ENCODE measurements at regions not wholly inside any gene's neighbourhood (a gene's known extent, or its start where the extent isn't known, plus 50 kb on each side); places are given as distances from the start of the nearest gene placed in this dataset.

DNA sequence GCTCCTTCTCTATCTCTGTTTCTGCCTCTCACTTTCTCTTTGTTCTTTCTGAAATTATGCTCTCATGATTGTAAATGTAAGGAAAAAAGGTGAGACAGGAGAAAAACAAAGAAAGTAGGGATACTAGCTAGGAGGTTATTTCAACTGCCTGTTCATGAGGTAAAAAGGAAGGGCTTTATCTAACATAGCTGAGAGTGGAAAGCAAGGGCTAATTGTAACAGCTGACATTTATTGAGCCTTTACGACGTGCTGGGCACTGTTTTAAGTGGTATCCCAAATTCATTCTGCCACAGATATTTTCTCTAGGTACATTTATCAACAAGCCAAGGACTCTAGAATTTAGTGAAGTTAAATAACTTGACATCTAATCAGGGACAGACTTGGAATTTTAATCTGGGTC, 133.1 kb upstream of the GNPDA2 start:
- no peaks in the 10 kb centered on the region for H3K9me3 ChIP-seq
- no peaks in the 10 kb centered on the region for H3K4me1 ChIP-seq
- H3K36me3 ChIP-seq, result no peaks in the 10 kb centered on the region
- TF ChIP-seq POLR2A (IDR thresholded peaks at IDR 0.05), result no peak
- TF ChIP-seq, protein P1, sequence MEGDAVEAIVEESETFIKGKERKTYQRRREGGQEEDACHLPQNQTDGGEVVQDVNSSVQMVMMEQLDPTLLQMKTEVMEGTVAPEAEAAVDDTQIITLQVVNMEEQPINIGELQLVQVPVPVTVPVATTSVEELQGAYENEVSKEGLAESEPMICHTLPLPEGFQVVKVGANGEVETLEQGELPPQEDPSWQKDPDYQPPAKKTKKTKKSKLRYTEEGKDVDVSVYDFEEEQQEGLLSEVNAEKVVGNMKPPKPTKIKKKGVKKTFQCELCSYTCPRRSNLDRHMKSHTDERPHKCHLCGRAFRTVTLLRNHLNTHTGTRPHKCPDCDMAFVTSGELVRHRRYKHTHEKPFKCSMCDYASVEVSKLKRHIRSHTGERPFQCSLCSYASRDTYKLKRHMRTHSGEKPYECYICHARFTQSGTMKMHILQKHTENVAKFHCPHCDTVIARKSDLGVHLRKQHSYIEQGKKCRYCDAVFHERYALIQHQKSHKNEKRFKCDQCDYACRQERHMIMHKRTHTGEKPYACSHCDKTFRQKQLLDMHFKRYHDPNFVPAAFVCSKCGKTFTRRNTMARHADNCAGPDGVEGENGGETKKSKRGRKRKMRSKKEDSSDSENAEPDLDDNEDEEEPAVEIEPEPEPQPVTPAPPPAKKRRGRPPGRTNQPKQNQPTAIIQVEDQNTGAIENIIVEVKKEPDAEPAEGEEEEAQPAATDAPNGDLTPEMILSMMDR (IDR thresholded peaks at IDR 0.05), result no peak
- H3K27me3 ChIP-seq, result no peaks in the 10 kb centered on the region
- no peak for DNase-seq
- no peak overlapping the region for H3K27ac ChIP-seq
- no peak for ATAC-seq
- WGBS (ENCODE audit: insufficient coverage, low coverage, low lambda C conversion rate, missing lambda C conversion rate), result 40% methylated on average over 2 of the region's 2 CpGs
- intact Hi-C loops (cut with DNase I), result no loop called here
- no peak overlapping the region for H3K4me3 ChIP-seq

DNA sequence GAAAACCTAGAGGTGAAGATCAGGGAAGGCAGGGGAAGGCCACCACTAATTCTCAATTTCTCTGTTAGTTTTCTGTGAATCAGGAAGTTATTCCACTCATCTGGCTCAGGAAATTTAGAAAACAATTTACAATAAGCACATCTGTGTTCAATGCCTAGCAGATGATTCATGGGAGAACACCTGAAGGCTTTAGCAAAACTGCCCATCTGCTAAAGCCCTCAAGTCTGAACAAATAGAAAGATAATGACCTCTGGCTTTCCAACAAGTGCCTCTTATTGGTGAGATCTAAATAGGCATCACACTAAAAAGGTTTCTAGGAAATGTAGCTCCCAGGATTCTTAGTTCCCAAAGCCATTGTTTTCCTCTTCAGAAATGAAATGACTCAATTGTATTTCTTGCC, 122.1 kb upstream of the GNPDA2 start:
- no peak for ATAC-seq

DNA sequence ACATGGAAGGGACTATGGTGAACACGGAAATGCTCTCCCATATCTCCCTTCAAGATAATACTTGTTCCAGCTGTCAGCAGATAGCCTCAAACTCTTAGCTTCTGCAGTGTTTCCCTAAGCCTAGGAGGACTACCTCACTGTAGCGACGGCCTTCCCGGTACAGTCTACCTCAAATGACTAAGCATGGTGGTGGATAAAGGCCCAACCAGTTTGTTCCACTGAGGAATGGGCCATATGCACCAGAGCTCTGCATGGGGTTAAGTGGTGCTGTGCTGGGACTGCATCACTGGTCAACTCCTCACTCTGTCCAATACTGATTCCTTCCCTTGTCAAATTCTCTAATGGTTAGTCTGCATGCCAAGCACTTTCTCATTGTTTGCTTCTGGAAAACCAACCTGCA, 119.6 kb upstream of the GNPDA2 start:
- Histone ChIP-seq H3K4me1 (no peaks in the 10 kb centered on the region), H3K36me3 (no peaks in the 10 kb centered on the region), H3K27me3 (no peaks in the 10 kb centered on the region), H3K9me3 (no peaks in the 10 kb centered on the region), H3K27ac (no peak overlapping the region), H3K4me3 (no peak overlapping the region)
- intact Hi-C loops (cut with DNase I), result no loop called here
- DNase-seq (no peak), ATAC-seq (no peak)
- no peak for TF ChIP-seq POLR2A (IDR thresholded peaks at IDR 0.05)
- TF ChIP-seq, protein P1 (IDR thresholded peaks at IDR 0.05), result no peak
- 62% methylated on average over 4 of the region's 4 CpGs for WGBS (ENCODE audit: insufficient coverage, low coverage, low lambda C conversion rate, missing lambda C conversion rate)

More for the DNA sequence above, 122.1 kb upstream of the GNPDA2 start:
- Histone ChIP-seq H3K27me3 (no peaks in the 10 kb centered on the region), H3K4me3 (no peak overlapping the region), H3K9me3 (no peaks in the 10 kb centered on the region), H3K36me3 (no peaks in the 10 kb centered on the region), H3K4me1 (no peaks in the 10 kb centered on the region), H3K27ac (no peak overlapping the region)
- TF ChIP-seq POLR2A (IDR thresholded peaks at IDR 0.05), result no peak
- TF ChIP-seq, protein P1 (IDR thresholded peaks at IDR 0.05), result no peak
- intact Hi-C loops (cut with DNase I), result no loop called here
- DNase-seq, result no peak

DNA sequence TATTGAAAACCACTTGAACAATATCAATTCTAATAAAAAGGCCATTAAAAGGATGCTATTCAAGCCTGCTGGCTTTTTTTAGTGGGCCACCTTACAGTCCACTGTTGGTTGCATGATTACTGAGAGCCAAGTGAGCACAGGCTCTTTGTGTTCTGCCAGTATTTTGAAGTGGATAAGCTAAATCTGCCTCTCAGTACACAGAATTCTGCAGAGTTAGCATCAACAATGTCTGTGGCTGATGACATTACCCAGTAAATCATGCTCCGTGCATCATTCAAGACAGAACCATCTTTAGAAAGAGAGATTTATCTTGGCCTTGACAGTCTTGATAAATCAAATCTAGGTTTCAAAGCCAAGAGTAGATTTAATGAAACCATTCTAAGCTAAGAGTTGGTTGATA, 119.0 kb upstream of the GNPDA2 start:
- no peak overlapping the region for H3K4me3 ChIP-seq
- H3K9me3 ChIP-seq, result no peaks in the 10 kb centered on the region
- no peak overlapping the region for H3K27ac ChIP-seq
- H3K27me3 ChIP-seq, result no peaks in the 10 kb centered on the region
- no peak for TF ChIP-seq POLR2A (IDR thresholded peaks at IDR 0.05)
- TF ChIP-seq, protein P1 (IDR thresholded peaks at IDR 0.05), result no peak
- DNase-seq (no peak), ATAC-seq (no peak)
- no peaks in the 10 kb centered on the region for H3K36me3 ChIP-seq
- WGBS (ENCODE audit: insufficient coverage, low coverage, low lambda C conversion rate, missing lambda C conversion rate), result 40% methylated on average over 1 of the region's 1 CpG
- intact Hi-C loops (cut with DNase I), result no loop called here
- H3K4me1 ChIP-seq, result no peaks in the 10 kb centered on the region

DNA sequence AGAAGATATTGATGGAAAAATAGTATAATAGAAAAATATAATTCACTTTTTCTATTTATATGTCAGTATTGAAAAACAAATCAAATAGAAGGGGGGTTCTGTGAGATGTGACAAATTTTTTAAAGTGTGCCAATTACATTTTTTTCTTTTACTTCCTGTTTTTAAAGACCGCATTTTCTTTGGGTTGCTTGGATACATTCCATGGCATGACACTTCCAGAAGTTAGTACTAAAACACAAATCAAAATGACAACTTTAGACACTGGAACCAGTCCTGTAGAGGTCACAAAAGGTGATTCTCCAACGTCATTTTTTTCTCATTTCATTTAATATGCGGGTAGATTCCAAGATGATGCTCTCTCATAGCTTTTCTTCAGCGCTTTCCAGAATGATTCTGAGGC, 116.2 kb upstream of the GNPDA2 start:
- Histone ChIP-seq H3K4me3 (no peak overlapping the region), H3K36me3 (no peaks in the 10 kb centered on the region), H3K27me3 (no peaks in the 10 kb centered on the region), H3K27ac (no peak overlapping the region), H3K9me3 (no peaks in the 10 kb centered on the region), H3K4me1 (no peaks in the 10 kb centered on the region)
- TF ChIP-seq, protein P1 (IDR thresholded peaks at IDR 0.05), result no peak
- no peak for TF ChIP-seq POLR2A (IDR thresholded peaks at IDR 0.05)
- WGBS (ENCODE audit: insufficient coverage, low coverage, low lambda C conversion rate, missing lambda C conversion rate), result 38% methylated on average over 4 of the region's 4 CpGs
- no peak for DNase-seq
- ATAC-seq, result no peak
- intact Hi-C loops (cut with DNase I), result no loop called here

Data from right lobe of liver (tissue), 6 donors.